ENCODE measurements at regions not wholly inside any gene's neighbourhood (a gene's known extent, or its start where the extent isn't known, plus 50 kb on each side); places are given as distances from the start of the nearest gene placed in this dataset.

DNA sequence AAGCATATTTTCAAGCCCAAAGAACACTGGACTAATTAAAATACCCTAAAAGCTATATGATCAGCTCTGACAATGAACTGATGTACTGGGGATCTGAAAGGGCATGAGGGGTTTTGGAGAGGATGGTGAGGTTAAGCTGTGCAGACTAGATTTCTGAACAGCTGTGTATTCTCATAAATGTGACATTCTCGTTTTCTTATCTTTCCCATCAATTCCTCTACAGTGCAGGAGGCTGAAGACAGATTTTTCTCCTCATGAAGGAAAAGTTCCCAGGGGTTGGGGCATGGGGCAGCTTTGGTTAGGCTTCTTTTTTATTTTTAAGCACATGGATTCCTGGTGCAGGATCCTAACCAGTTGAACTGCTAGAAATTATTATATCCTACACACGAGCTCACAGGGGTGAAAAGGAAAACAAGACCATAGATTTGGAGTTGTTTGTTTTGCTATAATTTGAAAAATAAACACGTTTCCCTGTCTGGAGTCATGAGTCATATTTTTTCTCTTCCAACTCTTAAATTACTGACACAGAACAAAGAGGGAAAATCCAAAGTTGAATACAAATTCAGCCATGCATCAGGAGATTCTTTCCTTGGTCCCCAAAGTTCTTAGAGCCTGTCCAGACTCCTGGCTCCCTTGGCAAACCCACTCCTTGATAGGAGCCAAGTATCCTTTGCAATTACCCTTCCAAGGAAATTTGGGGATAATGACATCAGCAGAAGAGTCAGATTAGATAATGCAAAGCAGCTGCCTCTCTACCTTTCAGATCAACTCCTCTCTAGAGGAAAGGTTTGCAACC, 147.7 kb upstream of the NPVF start:
- Mint-ChIP-seq H3K4me3 (no peak overlapping the region), H3K36me3 (ENCODE audit: low read depth) (peaks cover 2% of the 10 kb centered on the region), H3K27me3 (ENCODE audit: low read depth) (peaks cover 3% of the 10 kb centered on the region), H3K27ac (no peak overlapping the region), H3K4me1 (ENCODE audit: low read depth) (no peaks in the 10 kb centered on the region), H3K9me3 (peaks cover 16% of the 10 kb centered on the region)
- CTCF ChIA-PET: no interaction called here
- no peak for DNase-seq
- intact Hi-C loops (cut with micrococcal nuclease): no loop called here

GRCh38 chr7:25379351-25380300, 151.3 kb upstream of the NPVF start:
- H3K4me3 Mint-ChIP-seq: no peak overlapping the region
- no peaks in the 10 kb centered on the region for H3K4me1 Mint-ChIP-seq (ENCODE audit: low read depth)
- no peak for DNase-seq
- H3K27me3 Mint-ChIP-seq (ENCODE audit: low read depth): peaks cover 3% of the 10 kb centered on the region
- no peaks in the 10 kb centered on the region for H3K36me3 Mint-ChIP-seq (ENCODE audit: low read depth)
- H3K9me3 Mint-ChIP-seq: no peaks in the 10 kb centered on the region
- CTCF ChIA-PET: interaction anchor here (0.6 to 1.6 kb wide), 2 partner anchors 23 to 120 kb away, joined by 3 read pairs; no protein-coding TSS in a partner anchor
- no peak overlapping the region for H3K27ac Mint-ChIP-seq
- intact Hi-C loops (cut with micrococcal nuclease): no loop called here

GRCh38 chr7:25381818-25382589, 153.7 kb upstream of the NPVF start:
- Mint-ChIP-seq H3K9me3 (no peaks in the 10 kb centered on the region), H3K27me3 (ENCODE audit: low read depth) (peaks cover 3% of the 10 kb centered on the region), H3K4me3 (no peak overlapping the region), H3K27ac (no peak overlapping the region), H3K36me3 (ENCODE audit: low read depth) (no peaks in the 10 kb centered on the region), H3K4me1 (ENCODE audit: low read depth) (no peaks in the 10 kb centered on the region)
- no peak for DNase-seq
- CTCF ChIA-PET: interaction anchor here (0.6 to 1.4 kb wide), 4 partner anchors 9 to 465 kb away, joined by 3 read pairs; no protein-coding TSS in a partner anchor
- intact Hi-C loops (cut with micrococcal nuclease): no loop called here

DNA sequence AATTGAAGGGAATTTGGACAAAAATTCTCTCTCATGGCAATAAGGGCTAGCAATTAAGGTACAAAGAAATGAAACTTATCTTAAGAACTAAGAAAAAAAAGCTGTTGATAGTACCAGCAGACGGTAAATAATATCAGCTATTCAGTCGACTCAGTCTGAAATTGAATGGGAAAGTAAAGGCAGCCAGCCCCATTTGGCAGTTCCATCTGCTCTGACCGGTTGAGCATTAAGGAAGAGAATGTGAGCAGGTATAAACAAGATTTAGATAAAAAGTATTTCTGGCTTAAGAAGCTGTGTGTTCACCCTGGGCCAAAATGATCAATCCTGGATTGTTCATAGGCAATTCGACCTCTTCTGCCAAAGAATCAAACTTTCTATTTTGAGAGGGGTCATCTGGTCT, 154.6 kb upstream of the NPVF start:
- CTCF ChIA-PET: interaction anchor here (0.5 to 1.1 kb wide), 3 partner anchors 8 to 994 kb away, joined by 3 to 7 read pairs (median 3); no protein-coding TSS in a partner anchor
- Mint-ChIP-seq H3K27me3 (ENCODE audit: low read depth) (peaks cover 3% of the 10 kb centered on the region), H3K36me3 (ENCODE audit: low read depth) (no peaks in the 10 kb centered on the region), H3K9me3 (no peaks in the 10 kb centered on the region), H3K4me1 (ENCODE audit: low read depth) (no peaks in the 10 kb centered on the region), H3K4me3 (no peak overlapping the region), H3K27ac (no peak overlapping the region)
- intact Hi-C loops (cut with micrococcal nuclease): no loop called here
- DNase-seq: no peak

- peaks cover 3% of the 10 kb centered on the region for H3K27me3 Mint-ChIP-seq (ENCODE audit: low read depth)
- CTCF ChIA-PET: interaction anchor here (1.1 kb wide), 1 partner anchor 8 kb away, joined by 3 read pairs; no protein-coding TSS in a partner anchor
- H3K27ac Mint-ChIP-seq: no peak overlapping the region
- no peak for DNase-seq
- no peaks in the 10 kb centered on the region for H3K36me3 Mint-ChIP-seq (ENCODE audit: low read depth)
- H3K9me3 Mint-ChIP-seq: no peaks in the 10 kb centered on the region
- no peak overlapping the region for H3K4me3 Mint-ChIP-seq
- no peaks in the 10 kb centered on the region for H3K4me1 Mint-ChIP-seq (ENCODE audit: low read depth)
- intact Hi-C loops (cut with micrococcal nuclease): no loop called here
Measured at GRCh38 chr7:25383402-25383801, 155.1 kb upstream of the NPVF start.

- Mint-ChIP-seq H3K27ac (no peak overlapping the region), H3K9me3 (no peaks in the 10 kb centered on the region), H3K4me3 (no peak overlapping the region), H3K27me3 (ENCODE audit: low read depth) (peaks cover 3% of the 10 kb centered on the region), H3K4me1 (ENCODE audit: low read depth) (peaks cover 3% of the 10 kb centered on the region), H3K36me3 (ENCODE audit: low read depth) (no peaks in the 10 kb centered on the region)
- intact Hi-C loops (cut with micrococcal nuclease): no loop called here
- CTCF ChIA-PET: interaction anchor here (0.8 to 1.4 kb wide), 2 partner anchors 197 to 1689 kb away, joined by 3 read pairs; no protein-coding TSS in a partner anchor
- DNase-seq: no peak
Measured at GRCh38 chr7:25384788-25385505, 156.7 kb upstream of the NPVF start.

DNA sequence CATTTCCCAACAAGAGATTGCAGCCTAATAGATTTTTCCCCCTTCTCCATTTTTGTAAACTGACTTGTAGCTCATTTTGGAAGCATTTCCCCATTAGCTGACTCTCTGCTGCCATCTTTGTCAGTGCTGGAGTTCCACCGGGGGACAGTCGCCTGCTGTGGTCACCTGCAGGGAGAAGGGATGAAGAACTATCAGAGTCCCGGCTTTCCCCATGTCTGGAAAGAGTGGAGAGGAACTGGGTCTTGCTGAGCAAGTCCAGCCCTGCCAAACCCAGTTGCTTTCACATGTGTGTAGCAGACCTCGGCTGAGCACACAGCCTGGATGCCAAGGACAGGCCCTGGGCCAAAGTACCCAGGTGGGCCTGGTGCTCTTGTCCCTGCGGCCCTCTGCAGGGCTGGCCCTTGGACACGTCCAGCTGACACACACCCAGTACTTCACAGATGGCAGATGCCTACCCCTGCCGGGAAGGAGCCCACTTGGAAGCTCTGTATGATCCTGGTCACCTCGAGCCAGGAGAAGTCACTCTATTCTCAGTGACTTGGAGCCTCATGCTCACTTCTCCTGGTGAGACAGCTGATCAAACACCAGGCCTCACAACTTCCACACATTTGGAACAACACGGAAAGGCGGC, 157.3 kb upstream of the NPVF start:
- Mint-ChIP-seq H3K27me3 (ENCODE audit: low read depth) (peaks cover 2% of the 10 kb centered on the region), H3K36me3 (ENCODE audit: low read depth) (no peaks in the 10 kb centered on the region), H3K9me3 (no peaks in the 10 kb centered on the region), H3K27ac (no peak overlapping the region), H3K4me3 (no peak overlapping the region), H3K4me1 (ENCODE audit: low read depth) (peaks cover 3% of the 10 kb centered on the region)
- DNase-seq: no peak
- intact Hi-C loops (cut with micrococcal nuclease): no loop called here
- CTCF ChIA-PET: interaction anchor here (0.8 to 1.4 kb wide), 4 partner anchors 126 to 1689 kb away, joined by 3 to 4 read pairs (median 3); no protein-coding TSS in a partner anchor

GRCh38 chr7:25386311-25386744, 158.0 kb upstream of the NPVF start:
- CTCF ChIA-PET: interaction anchor here (0.7 to 1.4 kb wide), 4 partner anchors 127 to 196 kb away, joined by 3 to 4 read pairs (median 3); no protein-coding TSS in a partner anchor
- intact Hi-C loops (cut with micrococcal nuclease): no loop called here

DNA sequence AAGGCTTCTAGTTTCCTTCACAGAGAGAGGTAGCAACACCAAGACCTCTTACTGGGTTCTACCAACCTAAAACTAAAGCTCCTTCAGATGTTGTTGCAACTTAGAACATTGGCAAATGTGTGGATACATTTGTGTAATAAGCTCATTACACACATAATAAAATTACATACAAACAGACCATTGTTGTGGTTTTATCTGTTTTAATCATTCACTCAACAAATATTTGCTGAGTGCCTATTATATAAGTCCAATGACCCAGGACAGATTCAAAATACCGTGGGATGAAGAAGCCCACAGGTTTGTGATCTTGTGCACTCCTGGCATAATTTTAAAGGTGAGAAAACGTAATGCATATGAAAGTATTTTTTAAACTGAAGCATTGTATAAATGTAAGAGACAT, 160.4 kb upstream of the NPVF start:
- intact Hi-C loops (cut with micrococcal nuclease): loop anchor here (1.0 kb wide), 1 partner anchor 129 kb away; no protein-coding TSS in a partner anchor
- DNase-seq: no peak
- Mint-ChIP-seq H3K27me3 (ENCODE audit: low read depth) (peaks cover 2% of the 10 kb centered on the region), H3K9me3 (no peaks in the 10 kb centered on the region), H3K4me1 (ENCODE audit: low read depth) (peaks cover 3% of the 10 kb centered on the region), H3K36me3 (ENCODE audit: low read depth) (no peaks in the 10 kb centered on the region), H3K27ac (no peak overlapping the region), H3K4me3 (no peak overlapping the region)
- CTCF ChIA-PET: interaction anchor here (1.0 to 10.6 kb wide), 5 partner anchors 129 to 463 kb away, joined by 4 to 113 read pairs (median 20); no protein-coding TSS in a partner anchor

More at GRCh38 chr7:25386311-25386744, 158.0 kb upstream of the NPVF start:
- Mint-ChIP-seq H3K27me3 (ENCODE audit: low read depth) (peaks cover 2% of the 10 kb centered on the region), H3K9me3 (no peaks in the 10 kb centered on the region), H3K36me3 (ENCODE audit: low read depth) (no peaks in the 10 kb centered on the region), H3K4me3 (no peak overlapping the region), H3K4me1 (ENCODE audit: low read depth) (peaks cover 3% of the 10 kb centered on the region), H3K27ac (no peak overlapping the region)
- no peak for DNase-seq

GRCh38 chr7:25389489-25390106, 161.3 kb upstream of the NPVF start:
- H3K9me3 Mint-ChIP-seq: no peaks in the 10 kb centered on the region
- intact Hi-C loops (cut with micrococcal nuclease): loop anchor here (1.0 kb wide), 1 partner anchor 130 kb away; no protein-coding TSS in a partner anchor
- H3K27me3 Mint-ChIP-seq (ENCODE audit: low read depth): peaks cover 2% of the 10 kb centered on the region
- H3K27ac Mint-ChIP-seq: no peak overlapping the region
- peak; percentile 21 for DNase-seq
- CTCF ChIA-PET: interaction anchor here (0.6 to 10.6 kb wide), 13 partner anchors 86 to 1243 kb away, joined by 3 to 113 read pairs (median 4); no protein-coding TSS in a partner anchor
- peaks cover 3% of the 10 kb centered on the region for H3K4me1 Mint-ChIP-seq (ENCODE audit: low read depth)
- H3K4me3 Mint-ChIP-seq: no peak overlapping the region
- no peaks in the 10 kb centered on the region for H3K36me3 Mint-ChIP-seq (ENCODE audit: low read depth)

Data from activated naive CD4-positive, alpha-beta T cell treated with anti-CD3 and anti-CD28 coated beads for 36 hours (primary cell).